ENCODE measurements at regions not wholly inside any gene's neighbourhood (a gene's known extent, or its start where the extent isn't known, plus 50 kb on each side); places are given as distances from the start of the nearest gene placed in this dataset.

- Histone ChIP-seq H3K9ac (ENCODE audit: low read depth in 1 of 2, low read length in 2 of 2) (no peak overlapping the region), H3K4me1 (ENCODE audit: control insufficient read depth in 4 of 4, insufficient read depth in 4 of 4, low read length in 3 of 4) (no peaks in the 10 kb centered on the region), H3K27ac (ENCODE audit: low read depth in 1 of 2, low read length in 2 of 2) (no peak overlapping the region), H3K9me3 (ENCODE audit: control insufficient read depth in 4 of 4, low read length in 3 of 4) (no peaks in the 10 kb centered on the region), H3K36me3 (ENCODE audit: control insufficient read depth in 4 of 4, insufficient read depth in 3 of 4, low read depth in 1 of 4, low read length in 3 of 4) (no peaks in the 10 kb centered on the region), H3K4me3 (ENCODE audit: low read depth in 1 of 3, low read length in 3 of 3) (no peak overlapping the region), H3K27me3 (ENCODE audit: control insufficient read depth in 4 of 4, insufficient read depth in 4 of 4, low read length in 3 of 4) (no peaks in the 10 kb centered on the region)
- TF ChIP-seq NR2F2 (IDR thresholded peaks at IDR 0.05), result no peak
- TF ChIP-seq YY1 (IDR thresholded peaks at IDR 0.05), result no peak
- TF ChIP-seq REST (IDR thresholded peaks at IDR 0.05), result no peak
- no peak for TF ChIP-seq FOXA1 (IDR thresholded peaks at IDR 0.05)
- no peak for TF ChIP-seq CTCF (IDR thresholded peaks at IDR 0.05; ENCODE audit: low read depth, low read length, missing input control)
- no peak for TF ChIP-seq HNF4G (IDR thresholded peaks at IDR 0.05)
- TF ChIP-seq JUND (IDR thresholded peaks at IDR 0.05), result no peak
- TF ChIP-seq RXRA (IDR thresholded peaks at IDR 0.05), result no peak
- no peak for TF ChIP-seq GABPA (IDR thresholded peaks at IDR 0.05 in 1 of 2, conservative IDR thresholded peaks at IDR 0.05 in 1 of 2)
- no peak for TF ChIP-seq HNF4A (conservative IDR thresholded peaks at IDR 0.05)
- TF ChIP-seq ZBTB33 (IDR thresholded peaks at IDR 0.05), result no peak
- no peak for TF ChIP-seq ATF3 (IDR thresholded peaks at IDR 0.05)
- TF ChIP-seq MAX (IDR thresholded peaks at IDR 0.05), result no peak
- TF ChIP-seq EGR1 (IDR thresholded peaks at IDR 0.05; ENCODE audit: low read depth in 2 of 2), result no peak
- no peak for TF ChIP-seq TAF1 (conservative IDR thresholded peaks at IDR 0.05)
- no peak for TF ChIP-seq SP1 (IDR thresholded peaks at IDR 0.05)
- 90% methylated on average over 2 of the region's 2 CpGs for WGBS
- DNase-seq (ENCODE audit: low spot score), result no peak
These were observed 62.5 kb downstream of the MPP7 start for GRCh38 chr10:28240400-28240799.

- no peak for DNase-seq (ENCODE audit: low spot score)
- TF ChIP-seq FOXA2 (IDR thresholded peaks at IDR 0.05) (no peak), EGR1 (IDR thresholded peaks at IDR 0.05; ENCODE audit: low read depth in 2 of 2) (no peak), TAF1 (conservative IDR thresholded peaks at IDR 0.05) (no peak), REST (IDR thresholded peaks at IDR 0.05) (no peak), CTCF (IDR thresholded peaks at IDR 0.05; ENCODE audit: low read depth, low read length, missing input control) (no peak), ATF3 (IDR thresholded peaks at IDR 0.05) (no peak), HNF4A (conservative IDR thresholded peaks at IDR 0.05) (no peak), YY1 (IDR thresholded peaks at IDR 0.05) (no peak)
- Histone ChIP-seq H3K27ac (ENCODE audit: low read depth in 1 of 2, low read length in 2 of 2) (no peak overlapping the region), H3K4me3 (ENCODE audit: low read depth in 1 of 3, low read length in 3 of 3) (no peak overlapping the region), H3K27me3 (ENCODE audit: control insufficient read depth in 4 of 4, insufficient read depth in 4 of 4, low read length in 3 of 4) (no peaks in the 10 kb centered on the region), H3K36me3 (ENCODE audit: control insufficient read depth in 4 of 4, insufficient read depth in 3 of 4, low read depth in 1 of 4, low read length in 3 of 4) (no peaks in the 10 kb centered on the region), H3K9ac (ENCODE audit: low read depth in 1 of 2, low read length in 2 of 2) (no peak overlapping the region), H3K4me1 (ENCODE audit: control insufficient read depth in 4 of 4, insufficient read depth in 4 of 4, low read length in 3 of 4) (no peaks in the 10 kb centered on the region), H3K9me3 (ENCODE audit: control insufficient read depth in 4 of 4, low read length in 3 of 4) (no peaks in the 10 kb centered on the region)
- WGBS, result 95% methylated on average over 12 of the region's 12 CpGs
These were observed 66.3 kb downstream of the MPP7 start for GRCh38 chr10:28236591-28236990.

All from liver (tissue), 8 donors.